ENCODE measurements at regions not wholly inside any gene's neighbourhood (a gene's known extent, or its start where the extent isn't known, plus 50 kb on each side); places are given as distances from the start of the nearest gene placed in this dataset.
"Not testable (repeated sequence)": the region's sequence is repeated elsewhere in the genome, so short reads cannot be mapped to it uniquely, and the experiment has no call there.

- no peak for FAIRE-seq
Measured at GRCh38 chr5:91315701-91316100, 67.4 kb downstream of the ARRDC3 start.

- no peak for FAIRE-seq
Measured at GRCh38 chr5:91313757-91314673, 69.1 kb downstream of the ARRDC3 start.

- FAIRE-seq = no peak
Measured at GRCh38 chr5:91312698-91313097, 70.4 kb downstream of the ARRDC3 start.

GRCh38 chr5:91311697-91312501 lies 71.2 kb downstream of the ARRDC3 start:
- no peak for FAIRE-seq

GRCh38 chr5:91311168-91311696 lies 71.9 kb downstream of the ARRDC3 start:
- FAIRE-seq = no peak

GRCh38 chr5:91308157-91308556 lies 75.0 kb downstream of the ARRDC3 start:
- FAIRE-seq = not testable (repeated sequence)

GRCh38 chr5:91307048-91307447 lies 76.1 kb downstream of the ARRDC3 start:
- FAIRE-seq = no peak

- no peak for FAIRE-seq
Measured at GRCh38 chr5:91306497-91306896, 76.6 kb downstream of the ARRDC3 start.

GRCh38 chr5:91305640-91306039 lies 77.5 kb downstream of the ARRDC3 start:
- FAIRE-seq = no peak

GRCh38 chr5:91304015-91304414 lies 79.1 kb downstream of the ARRDC3 start:
- FAIRE-seq = not testable (repeated sequence)

GRCh38 chr5:91302958-91303357 lies 80.2 kb downstream of the ARRDC3 start:
- FAIRE-seq = no peak

- FAIRE-seq = no peak
Measured at GRCh38 chr5:91302305-91302704, 80.8 kb downstream of the ARRDC3 start.

GRCh38 chr5:91301106-91301846 lies 81.8 kb downstream of the ARRDC3 start:
- FAIRE-seq = no peak

GRCh38 chr5:91297994-91298393 lies 85.1 kb downstream of the ARRDC3 start:
- no peak for FAIRE-seq

GRCh38 chr5:91296674-91297143 lies 86.4 kb downstream of the ARRDC3 start:
- FAIRE-seq = no peak

GRCh38 chr5:91296102-91296501 lies 87.0 kb downstream of the ARRDC3 start:
- FAIRE-seq = not testable (repeated sequence)

- no peak for FAIRE-seq
Measured at GRCh38 chr5:91293131-91293530, 90.0 kb downstream of the ARRDC3 start.

- FAIRE-seq = no peak
Measured at GRCh38 chr5:91291628-91292569, 91.2 kb downstream of the ARRDC3 start.

- FAIRE-seq = no peak
Measured at GRCh38 chr5:91288118-91288916, 94.8 kb downstream of the ARRDC3 start.

- FAIRE-seq = not testable (repeated sequence)
Measured at GRCh38 chr5:91285062-91285461, 98.1 kb downstream of the ARRDC3 start.

GRCh38 chr5:91283899-91284298 lies 99.2 kb downstream of the ARRDC3 start:
- no peak for FAIRE-seq

Data from A204.1 (cell line).